Heart left ventricle (tissue), 16 donors: ENCODE measurements at regions not wholly inside any gene's neighbourhood (a gene's known extent, or its start where the extent isn't known, plus 50 kb on each side); places are given as distances from the start of the nearest gene placed in this dataset.

ENCODE experiments used
- ATAC-seq, 4 donors: fragments of 200-7000 bp; cut with Tn5 transposase; one replicate each; pipeline ENCODE4 v1.9.1; 2020 to 2022; ENCODE audit warnings: moderate library complexity in 4 of 4, mild to moderate bottlenecking in 3 of 4, moderate number of reproducible peaks in 1 of 4
- DNase-seq, 5 donors: peaks; one replicate each; pipeline ENCODE4 v3.0.0-alpha.2; 2020
- H3K27ac ChIP-seq, 12 donors: fragments of 200-600 bp; sonication (generic) in 4 of 12; one replicate each; pipeline versions ENCODE4 v1.5.0 to v1.8.0; 2016 to 2022; ENCODE audit warnings: mild to moderate bottlenecking in 2 of 12
- H3K27me3 ChIP-seq, 9 donors: fragments of 200-600 bp; sonication (generic) in 2 of 9; one replicate each; pipeline versions ENCODE4 v1.5.1 to v1.8.0; 2016 to 2022; ENCODE audit warnings: mild to moderate bottlenecking in 3 of 9
- H3K36me3 ChIP-seq, 9 donors: fragments of 200-600 bp; sonication (generic) in 2 of 9; one replicate each; pipeline versions ENCODE4 v1.5.0 to v1.8.0; 2018 to 2022; ENCODE audit warnings: mild to moderate bottlenecking in 2 of 9
- H3K4me1 ChIP-seq, 12 donors: fragments of 200-600 bp; sonication (generic) in 4 of 12; one replicate each; pipeline versions ENCODE4 v1.5.0 to v1.8.0; 2016 to 2022; ENCODE audit warnings: mild to moderate bottlenecking in 3 of 12
- H3K4me3 ChIP-seq, 12 donors: fragments of 200-600 bp; sonication (generic) in 4 of 12; one replicate each; pipeline versions ENCODE4 v1.5.0 to v1.8.0; 2017 to 2022; ENCODE audit warnings: mild to moderate bottlenecking in 9 of 12, moderate library complexity in 4 of 12
- H3K9me3 ChIP-seq, 12 donors: fragments of 200-600 bp; sonication (generic) in 4 of 12; one replicate each; pipeline versions ENCODE4 v1.5.0 to v1.8.0; 2016 to 2022; ENCODE audit warnings: mild to moderate bottlenecking in 1 of 12
- CTCF ChIP-seq, 12 donors: fragments of 200-600 bp; sonication (generic) in 4 of 12; IDR thresholded peaks; one replicate each; pipeline versions ENCODE4 v1.5.0 to v1.8.0; 2018 to 2022; ENCODE audit warnings: antibody characterized with exemption in 12 of 12, mild to moderate bottlenecking in 5 of 12
- POLR2A ChIP-seq, 2 donors: fragments of 450-650 bp; IDR thresholded peaks; one replicate each; pipeline ENCODE4 v1.6.1; 2017; ENCODE audit warnings: antibody characterized with exemption in 2 of 2, mild to moderate bottlenecking in 2 of 2, moderate library complexity in 2 of 2
- WGBS, 4 donors: extraction: QIAGEN DNeasy Blood & Tissue Kit in 2 of 4; methylation state at CpG; one replicate each; pipeline versions ENCODE4 v1.1.5 to v1.1.7; 2013 to 2018; 5-methylcytosine and 5-hydroxymethylcytosine counted together
- intact Hi-C, 10 donors: fragments of 100-400 bp; cut with DNase I; formaldehyde crosslinking; loops; one replicate each; pipeline versions ENCODE4 v1.11.1 to v1.14.2; 2022
- donor health status: ischemic (EF 13 %, LVEDD 7.1; RV severe dilation, severe dysfunction).
- donor health status: healthy with polysubstance abuse.
- donor health status: DM: no; HTN: yes; CAD: no.
- donor health status: DM: no; HTN: no; CAD: no.
- donor health status: ischemic (EF 25% LVEDD 6.9; RV normal size, moderate dysfunction).
- donor health status: ischemic (EF 25% LVEDD 5.7; RV mildly dilated, moderate dysfunction).
- donor health status: healthy.
- donor health status: DM: yes; HTN: yes; CAD: no.
- donor health status: ischemic (EF 35%, LVEDD 5.7; RV mildly dilated, moderate dysfunction).
- donor health status: nonischemic (EF 11% LVEDD 7.7; RV severe dilation, severe dysfunction).
- donor health status: DM: yes; HTN: yes; CAD: no.
- donor health status: PGD.
- donor health status: ischemic (EF 29% LVEDD 5.4; RV normal size, mild dysfunction).
- donor health status: nonischemic (EF 23%, LVEDD 6.1; RV moderate dilation, normal function).

GRCh38 chr14:71508901-71509300 lies 423.3 kb upstream of the RGS6 start:
- WGBS, 4 donors = 43 to 64% (median 57%) methylated on average over 4 of the region's 4 CpGs
- H3K36me3 ChIP-seq = peaks cover 0 to 2% (median 0%) of the 10 kb centered on the region in 9 donors
- no peak overlapping the region for H3K27ac ChIP-seq
- intact Hi-C loops = no loop called here
- no peak for TF ChIP-seq CTCF (IDR thresholded peaks at IDR 0.05)
- no peak for TF ChIP-seq POLR2A (IDR thresholded peaks at IDR 0.05)
- H3K4me1 ChIP-seq = peaks cover 0 to 6% (median 0%) of the 10 kb centered on the region in 12 donors
- DNase-seq (no peak), ATAC-seq (no peak)
- no peaks in the 10 kb centered on the region for H3K9me3 ChIP-seq
- H3K27me3 ChIP-seq = no peaks in the 10 kb centered on the region
- no peak overlapping the region for H3K4me3 ChIP-seq

DNA sequence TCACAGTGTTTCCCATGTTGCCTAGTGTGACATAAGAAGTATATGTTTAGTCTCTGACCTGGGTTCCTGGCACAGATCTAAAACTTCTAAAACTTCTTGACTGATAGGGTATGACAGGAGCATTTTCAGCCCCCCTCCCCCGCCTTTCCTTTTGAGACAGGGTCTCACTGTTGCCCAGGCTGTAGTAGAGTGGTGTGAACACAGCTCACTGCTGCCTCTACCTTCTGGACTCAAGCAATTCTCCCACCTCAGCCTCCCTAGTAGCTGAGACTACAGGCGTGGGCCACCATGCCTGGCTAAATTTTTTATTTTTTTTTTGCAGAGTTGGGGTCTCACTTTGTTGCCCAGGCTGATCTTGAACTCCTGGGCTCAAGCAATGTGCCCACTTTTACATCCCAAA lies 421.1 kb upstream of the RGS6 start:
- Histone ChIP-seq H3K27me3 (no peaks in the 10 kb centered on the region), H3K27ac (no peak overlapping the region), H3K9me3 (no peaks in the 10 kb centered on the region), H3K4me1 (peaks cover 0 to 6% (median 0%) of the 10 kb centered on the region in 12 donors), H3K36me3 (peaks cover 0 to 8% (median 0%) of the 10 kb centered on the region in 9 donors), H3K4me3 (no peak overlapping the region)
- DNase-seq (no peak), ATAC-seq (no peak)
- intact Hi-C loops = no loop called here
- TF ChIP-seq POLR2A (IDR thresholded peaks at IDR 0.05) (no peak), CTCF (IDR thresholded peaks at IDR 0.05) (no peak)
- 92 to 100% (median 94%) methylated on average over 2 of the region's 2 CpGs for WGBS, 4 donors

GRCh38 chr14:71514941-71515919 lies 417.0 kb upstream of the RGS6 start:
- Histone ChIP-seq H3K36me3 (peaks cover 0 to 8% (median 0%) of the 10 kb centered on the region in 9 donors), H3K27me3 (no peaks in the 10 kb centered on the region), H3K4me3 (no peak overlapping the region), H3K9me3 (no peaks in the 10 kb centered on the region), H3K4me1 (no peaks in the 10 kb centered on the region), H3K27ac (no peak overlapping the region)
- intact Hi-C loops = no loop called here
- DNase-seq = no peak
- TF ChIP-seq CTCF (IDR thresholded peaks at IDR 0.05) = no peak
- TF ChIP-seq POLR2A (IDR thresholded peaks at IDR 0.05) = no peak
- no peak for ATAC-seq
- 93 to 94% (median 93%) methylated on average over 8 of the region's 8 CpGs for WGBS, 4 donors

- DNase-seq (no peak), ATAC-seq (no peak)
- intact Hi-C loops = no loop called here
- H3K4me3 ChIP-seq = no peak overlapping the region
- no peaks in the 10 kb centered on the region for H3K36me3 ChIP-seq
- peaks cover 0 to 9% (median 0%) of the 10 kb centered on the region in 12 donors for H3K4me1 ChIP-seq
- no peaks in the 10 kb centered on the region for H3K27me3 ChIP-seq
- TF ChIP-seq POLR2A (IDR thresholded peaks at IDR 0.05) (no peak), CTCF (IDR thresholded peaks at IDR 0.05) (no peak)
- H3K9me3 ChIP-seq = no peaks in the 10 kb centered on the region
- H3K27ac ChIP-seq = no peak overlapping the region
- WGBS, 4 donors = 93 to 97% (median 96%) methylated on average over 3 of the region's 3 CpGs
Measured at GRCh38 chr14:71521238-71522135, 410.7 kb upstream of the RGS6 start.
